ENCODE measurements at regions not wholly inside any gene's neighbourhood (a gene's known extent, or its start where the extent isn't known, plus 50 kb on each side); places are given as distances from the start of the nearest gene placed in this dataset.
"Not testable (repeated sequence)": the region's sequence is repeated elsewhere in the genome, so short reads cannot be mapped to it uniquely, and the experiment has no call there.

- Histone ChIP-seq H3K4me3 (ENCODE audit: low read length) (no peak overlapping the region), H3K36me3 (ENCODE audit: control insufficient read depth, insufficient read depth, low read length) (no peaks in the 10 kb centered on the region), H3K9me3 (ENCODE audit: control insufficient read depth, insufficient read depth, low read length) (no peaks in the 10 kb centered on the region), H3K27me3 (ENCODE audit: control insufficient read depth, insufficient read depth, low read length) (no peaks in the 10 kb centered on the region), H3K4me1 (ENCODE audit: control insufficient read depth, insufficient read depth, low read length) (no peaks in the 10 kb centered on the region), H3K27ac (ENCODE audit: low read length) (no peak overlapping the region)
- no CpG with 5 or more reads among the region's 2 CpGs for WGBS (ENCODE audit: insufficient coverage, insufficient read length)
- no peak for DNase-seq (ENCODE audit: low read depth, low spot score)
Observed at GRCh38 chr15:57789225-57789624, 82.7 kb downstream of the POLR2M start.

- Histone ChIP-seq H3K4me3 (ENCODE audit: low read length) (no peak overlapping the region), H3K9me3 (ENCODE audit: control insufficient read depth, insufficient read depth, low read length) (no peaks in the 10 kb centered on the region), H3K4me1 (ENCODE audit: control insufficient read depth, insufficient read depth, low read length) (no peaks in the 10 kb centered on the region), H3K36me3 (ENCODE audit: control insufficient read depth, insufficient read depth, low read length) (no peaks in the 10 kb centered on the region), H3K27ac (ENCODE audit: low read length) (no peak overlapping the region), H3K27me3 (ENCODE audit: control insufficient read depth, insufficient read depth, low read length) (no peaks in the 10 kb centered on the region)
- DNase-seq (ENCODE audit: low read depth, low spot score) = no peak
- no CpG with 5 or more reads among the region's 9 CpGs for WGBS (ENCODE audit: insufficient coverage, insufficient read length)
Observed at GRCh38 chr15:57792724-57793449, 86.4 kb downstream of the POLR2M start.

- Histone ChIP-seq H3K4me1 (ENCODE audit: control insufficient read depth, insufficient read depth, low read length) (no peaks in the 10 kb centered on the region), H3K27ac (ENCODE audit: low read length) (no peak overlapping the region), H3K9me3 (ENCODE audit: control insufficient read depth, insufficient read depth, low read length) (no peaks in the 10 kb centered on the region), H3K27me3 (ENCODE audit: control insufficient read depth, insufficient read depth, low read length) (no peaks in the 10 kb centered on the region), H3K36me3 (ENCODE audit: control insufficient read depth, insufficient read depth, low read length) (no peaks in the 10 kb centered on the region), H3K4me3 (ENCODE audit: low read length) (no peak overlapping the region)
- DNase-seq (ENCODE audit: low read depth, low spot score) = no peak
- WGBS (ENCODE audit: insufficient coverage, insufficient read length) = no CpG with 5 or more reads among the region's 6 CpGs
Observed at GRCh38 chr15:57795261-57795660, 88.7 kb downstream of the POLR2M start.

- Histone ChIP-seq H3K4me1 (ENCODE audit: control insufficient read depth, insufficient read depth, low read length) (no peaks in the 10 kb centered on the region), H3K27me3 (ENCODE audit: control insufficient read depth, insufficient read depth, low read length) (no peaks in the 10 kb centered on the region), H3K36me3 (ENCODE audit: control insufficient read depth, insufficient read depth, low read length) (no peaks in the 10 kb centered on the region), H3K9me3 (ENCODE audit: control insufficient read depth, insufficient read depth, low read length) (no peaks in the 10 kb centered on the region), H3K27ac (ENCODE audit: low read length) (no peak overlapping the region), H3K4me3 (ENCODE audit: low read length) (no peak overlapping the region)
- no peak for DNase-seq (ENCODE audit: low read depth, low spot score)
- WGBS (ENCODE audit: insufficient coverage, insufficient read length) = no CpG with 5 or more reads among the region's 1 CpG
Observed at GRCh38 chr15:57796146-57796545, 89.6 kb downstream of the POLR2M start.

- no CpG with 5 or more reads among the region's 3 CpGs for WGBS (ENCODE audit: insufficient coverage, insufficient read length)
- no peak for DNase-seq (ENCODE audit: low read depth, low spot score)
- Histone ChIP-seq H3K4me3 (ENCODE audit: low read length) (no peak overlapping the region), H3K4me1 (ENCODE audit: control insufficient read depth, insufficient read depth, low read length) (no peaks in the 10 kb centered on the region), H3K9me3 (ENCODE audit: control insufficient read depth, insufficient read depth, low read length) (no peaks in the 10 kb centered on the region), H3K36me3 (ENCODE audit: control insufficient read depth, insufficient read depth, low read length) (no peaks in the 10 kb centered on the region), H3K27ac (ENCODE audit: low read length) (no peak overlapping the region), H3K27me3 (ENCODE audit: control insufficient read depth, insufficient read depth, low read length) (no peaks in the 10 kb centered on the region)
Observed at GRCh38 chr15:57797110-57797509, 90.6 kb downstream of the POLR2M start.

GRCh38 chr15:57797568-57798267 lies 91.2 kb downstream of the POLR2M start:
- WGBS (ENCODE audit: insufficient coverage, insufficient read length) = no CpG with 5 or more reads among the region's 7 CpGs
- no peak for DNase-seq (ENCODE audit: low read depth, low spot score)

GRCh38 chr15:57806003-57806402 lies 99.5 kb downstream of the POLR2M start:
- Histone ChIP-seq H3K27me3 (ENCODE audit: control insufficient read depth, insufficient read depth, low read length) (no peaks in the 10 kb centered on the region), H3K4me3 (ENCODE audit: low read length) (no peak overlapping the region), H3K9me3 (ENCODE audit: control insufficient read depth, insufficient read depth, low read length) (no peaks in the 10 kb centered on the region), H3K4me1 (ENCODE audit: control insufficient read depth, insufficient read depth, low read length) (no peaks in the 10 kb centered on the region), H3K27ac (ENCODE audit: low read length) (no peak overlapping the region), H3K36me3 (ENCODE audit: control insufficient read depth, insufficient read depth, low read length) (no peaks in the 10 kb centered on the region)
- no peak for DNase-seq (ENCODE audit: low read depth, low spot score)
- WGBS (ENCODE audit: insufficient coverage, insufficient read length) = no CpG with 5 or more reads among the region's 7 CpGs

More at GRCh38 chr15:57797568-57798267, 91.2 kb downstream of the POLR2M start:
- no peaks in the 10 kb centered on the region for H3K4me1 ChIP-seq (ENCODE audit: control insufficient read depth, insufficient read depth, low read length)
- no peak overlapping the region for H3K27ac ChIP-seq (ENCODE audit: low read length)
- no peaks in the 10 kb centered on the region for H3K36me3 ChIP-seq (ENCODE audit: control insufficient read depth, insufficient read depth, low read length)
- H3K4me3 ChIP-seq (ENCODE audit: low read length) = no peak overlapping the region
- H3K27me3 ChIP-seq (ENCODE audit: control insufficient read depth, insufficient read depth, low read length) = no peaks in the 10 kb centered on the region
- H3K9me3 ChIP-seq (ENCODE audit: control insufficient read depth, insufficient read depth, low read length) = no peaks in the 10 kb centered on the region

GRCh38 chr15:57809285-57809684 lies 102.8 kb downstream of the POLR2M start:
- no CpG with 5 or more reads among the region's 7 CpGs for WGBS (ENCODE audit: insufficient coverage, insufficient read length)
- not testable (repeated sequence) for H3K27me3 ChIP-seq (ENCODE audit: control insufficient read depth, insufficient read depth, low read length); H3K9me3 ChIP-seq (ENCODE audit: control insufficient read depth, insufficient read depth, low read length); H3K4me1 ChIP-seq (ENCODE audit: control insufficient read depth, insufficient read depth, low read length); H3K27ac ChIP-seq (ENCODE audit: low read length); H3K36me3 ChIP-seq (ENCODE audit: control insufficient read depth, insufficient read depth, low read length); DNase-seq (ENCODE audit: low read depth, low spot score); H3K4me3 ChIP-seq (ENCODE audit: low read length)

GRCh38 chr15:57816599-57816998 lies 110.1 kb downstream of the POLR2M start:
- H3K9me3 ChIP-seq (ENCODE audit: control insufficient read depth, insufficient read depth, low read length) = no peaks in the 10 kb centered on the region
- H3K4me1 ChIP-seq (ENCODE audit: control insufficient read depth, insufficient read depth, low read length) = no peaks in the 10 kb centered on the region
- WGBS (ENCODE audit: insufficient coverage, insufficient read length) = no CpG with 5 or more reads among the region's 6 CpGs
- no peaks in the 10 kb centered on the region for H3K27me3 ChIP-seq (ENCODE audit: control insufficient read depth, insufficient read depth, low read length)
- H3K4me3 ChIP-seq (ENCODE audit: low read length) = no peak overlapping the region
- no peak overlapping the region for H3K27ac ChIP-seq (ENCODE audit: low read length)
- no peaks in the 10 kb centered on the region for H3K36me3 ChIP-seq (ENCODE audit: control insufficient read depth, insufficient read depth, low read length)
- DNase-seq (ENCODE audit: low read depth, low spot score) = no peak

- H3K27ac ChIP-seq (ENCODE audit: low read length) = no peak overlapping the region
- H3K4me3 ChIP-seq (ENCODE audit: low read length) = no peak overlapping the region
- DNase-seq (ENCODE audit: low read depth, low spot score) = no peak
- H3K9me3 ChIP-seq (ENCODE audit: control insufficient read depth, insufficient read depth, low read length) = no peaks in the 10 kb centered on the region
- no peaks in the 10 kb centered on the region for H3K27me3 ChIP-seq (ENCODE audit: control insufficient read depth, insufficient read depth, low read length)
- WGBS (ENCODE audit: insufficient coverage, insufficient read length) = no CpG with 5 or more reads among the region's 4 CpGs
- H3K36me3 ChIP-seq (ENCODE audit: control insufficient read depth, insufficient read depth, low read length) = no peaks in the 10 kb centered on the region
- no peaks in the 10 kb centered on the region for H3K4me1 ChIP-seq (ENCODE audit: control insufficient read depth, insufficient read depth, low read length)
Observed at GRCh38 chr15:57819646-57820045, 113.1 kb downstream of the POLR2M start.

- Histone ChIP-seq H3K4me1 (ENCODE audit: control insufficient read depth, insufficient read depth, low read length) (no peaks in the 10 kb centered on the region), H3K27ac (ENCODE audit: low read length) (no peak overlapping the region), H3K9me3 (ENCODE audit: control insufficient read depth, insufficient read depth, low read length) (no peaks in the 10 kb centered on the region), H3K36me3 (ENCODE audit: control insufficient read depth, insufficient read depth, low read length) (no peaks in the 10 kb centered on the region), H3K27me3 (ENCODE audit: control insufficient read depth, insufficient read depth, low read length) (no peaks in the 10 kb centered on the region), H3K4me3 (ENCODE audit: low read length) (no peak overlapping the region)
- no CpG with 5 or more reads among the region's 2 CpGs for WGBS (ENCODE audit: insufficient coverage, insufficient read length)
- DNase-seq (ENCODE audit: low read depth, low spot score) = no peak
Observed at GRCh38 chr15:57820119-57820518, 113.6 kb downstream of the POLR2M start.

Measured in iPS DF 6.9 (cell line).